Transverse colon (tissue), 3 donors: ENCODE measurements at regions not wholly inside any gene's neighbourhood (a gene's known extent, or its start where the extent isn't known, plus 50 kb on each side); places are given as distances from the start of the nearest gene placed in this dataset.

ENCODE experiments used
- CTCF ChIP-seq, 5 experiments: fragments of 200-600 bp in 3 of 5; fragments of 450-650 bp in 2 of 5; sonication (generic) in 3 of 5; IDR thresholded peaks; 1 replicate in 2 of 5; 2 replicates in 3 of 5; pipeline ENCODE4 v1.5.1; 2016 to 2017; ENCODE audit warnings: antibody characterized with exemption in 5 of 5, inconsistent platforms in 3 of 5, mild to moderate bottlenecking in 2 of 5, moderate library complexity in 1 of 5
- EP300 ChIP-seq: sonication (generic); formaldehyde crosslinking; IDR thresholded peaks from one replicate; pipeline ENCODE4 v1.6.1; 2017; ENCODE audit warnings: antibody characterized with exemption, low read depth
- POLR2A ChIP-seq: fragments of 450-650 bp; IDR thresholded peaks from one replicate; pipeline ENCODE4 v1.6.1; 2016; ENCODE audit warnings: antibody characterized with exemption, mild to moderate bottlenecking, moderate library complexity

DNA sequence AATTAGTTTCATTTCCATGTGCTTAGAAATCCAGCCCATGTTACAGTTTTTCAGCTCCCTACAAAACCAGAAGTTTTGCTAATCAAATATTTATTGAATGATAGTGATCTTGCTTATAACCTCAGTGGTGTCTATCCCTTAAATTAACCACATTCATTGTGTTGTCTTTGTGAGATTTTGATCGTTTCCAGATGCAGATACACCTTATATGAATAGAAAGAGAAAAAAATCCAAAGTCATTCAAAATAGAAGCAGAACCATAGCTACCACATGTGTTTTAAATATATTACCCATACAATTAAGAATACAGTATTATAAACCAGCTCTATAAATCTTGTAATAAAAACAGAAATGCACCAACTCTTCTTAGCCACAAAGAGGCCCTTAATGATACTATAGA lies 60.6 kb upstream of the RREB1 start:
- TF ChIP-seq POLR2A (no peak), CTCF (IDR thresholded peaks at IDR 0.05) (no peak), EP300 (no peak)
